Right cardiac atrium (tissue), 5 donors: ENCODE measurements at regions not wholly inside any gene's neighbourhood (a gene's known extent, or its start where the extent isn't known, plus 50 kb on each side); places are given as distances from the start of the nearest gene placed in this dataset.

Source experiments
- ATAC-seq, 2 donors: fragments of 200-7000 bp; cut with Tn5 transposase; one replicate each; pipeline versions ENCODE4 v1.8.0 to v1.9.1; 2020; ENCODE audit warnings: moderate library complexity in 2 of 2, mild to moderate bottlenecking in 1 of 2
- DNase-seq, 3 donors: peaks; one replicate each; pipeline ENCODE4 v3.0.0-alpha.2; 2020
- H3K27ac ChIP-seq: one replicate; pipeline ENCODE4 v1.5.1; 2013; ENCODE audit warnings: mild to moderate bottlenecking, low read length, control low read depth, moderate library complexity
- H3K27me3 ChIP-seq: one replicate; pipeline ENCODE4 v1.6.1; 2013; ENCODE audit not compliant: control insufficient read depth, insufficient read depth
- H3K4me1 ChIP-seq: one replicate; pipeline ENCODE4 v1.6.1; 2013; ENCODE audit warnings: low read length; ENCODE audit not compliant: control insufficient read depth, insufficient read depth
- H3K4me3 ChIP-seq: one replicate; pipeline ENCODE4 v1.5.1; 2013; ENCODE audit warnings: low read length, control low read depth
- H3K9me3 ChIP-seq: one replicate; pipeline ENCODE4 v1.6.1; 2013; ENCODE audit warnings: low read length; ENCODE audit not compliant: control insufficient read depth
- WGBS: extraction: QIAGEN DNeasy Blood & Tissue Kit; methylation state at CpG from one replicate; pipeline ENCODE4 v1.1.7; 2013; 5-methylcytosine and 5-hydroxymethylcytosine counted together
- intact Hi-C, 4 donors: fragments of 100-400 bp; cut with DNase I; formaldehyde crosslinking; loops; one replicate each; pipeline versions ENCODE4 v1.11.0 to v1.14.0; 2022 to 2023
- donor health status: healthy with polysubstance abuse.
- donor health status: DM: no; HTN: yes; CAD: no.
- donor health status: DM: no; HTN: no; CAD: no.
- donor health status: DM: no; HTN: yes; CAD: no; lungs with severe emphysema.
- donor health status: DM: yes; HTN: yes; CAD: no.

- ATAC-seq (no peak), DNase-seq (no peak)
- no peaks in the 10 kb centered on the region for H3K27me3 ChIP-seq
- H3K9me3 ChIP-seq: no peaks in the 10 kb centered on the region
- H3K27ac ChIP-seq: no peak overlapping the region
- intact Hi-C loops: no loop called here
- H3K4me3 ChIP-seq: no peak overlapping the region
- no peaks in the 10 kb centered on the region for H3K4me1 ChIP-seq
These were observed 594.6 kb downstream of the COL12A1 start for GRCh38 chr6:74611220-74611619.

GRCh38 chr6:74610352-74610751, 595.5 kb downstream of the COL12A1 start:
- Histone ChIP-seq H3K27me3 (no peaks in the 10 kb centered on the region), H3K27ac (no peak overlapping the region), H3K4me1 (no peaks in the 10 kb centered on the region), H3K9me3 (no peaks in the 10 kb centered on the region), H3K4me3 (no peak overlapping the region)
- WGBS: 91% methylated on average over 1 of the region's 1 CpG
- DNase-seq (no peak), ATAC-seq (no peak)
- intact Hi-C loops: no loop called here

- no peaks in the 10 kb centered on the region for H3K27me3 ChIP-seq
- WGBS: 49% methylated on average over 1 of the region's 1 CpG
- H3K4me3 ChIP-seq: no peak overlapping the region
- no peaks in the 10 kb centered on the region for H3K9me3 ChIP-seq
- no peak overlapping the region for H3K27ac ChIP-seq
- H3K4me1 ChIP-seq: no peaks in the 10 kb centered on the region
- DNase-seq (no peak), ATAC-seq (no peak)
- intact Hi-C loops: no loop called here
These were observed 596.0 kb downstream of the COL12A1 start for GRCh38 chr6:74609871-74610270.

- no peaks in the 10 kb centered on the region for H3K27me3 ChIP-seq
- intact Hi-C loops: no loop called here
These were observed 597.9 kb downstream of the COL12A1 start for GRCh38 chr6:74607934-74608333.

GRCh38 chr6:74607468-74607867, 598.4 kb downstream of the COL12A1 start:
- intact Hi-C loops: no loop called here
- no peak for DNase-seq
- Histone ChIP-seq H3K27me3 (no peaks in the 10 kb centered on the region), H3K27ac (no peak overlapping the region), H3K4me3 (no peak overlapping the region), H3K9me3 (no peaks in the 10 kb centered on the region), H3K4me1 (no peaks in the 10 kb centered on the region)
- ATAC-seq: no peak
- WGBS: 91% methylated on average over 1 of the region's 1 CpG

More at GRCh38 chr6:74607934-74608333, 597.9 kb downstream of the COL12A1 start:
- Histone ChIP-seq H3K9me3 (no peaks in the 10 kb centered on the region), H3K4me3 (no peak overlapping the region), H3K27ac (no peak overlapping the region), H3K4me1 (no peaks in the 10 kb centered on the region)
- DNase-seq (no peak), ATAC-seq (no peak)
- 61% methylated on average over 3 of the region's 3 CpGs for WGBS

- no peaks in the 10 kb centered on the region for H3K27me3 ChIP-seq
- H3K27ac ChIP-seq: no peak overlapping the region
- ATAC-seq (peak; percentile 90 to 91), DNase-seq (peak in 1 of 3 donors; percentile 22)
- H3K4me1 ChIP-seq: no peaks in the 10 kb centered on the region
- H3K9me3 ChIP-seq: no peaks in the 10 kb centered on the region
- intact Hi-C loops: no loop called here
- WGBS: 36% methylated on average over 3 of the region's 3 CpGs
- H3K4me3 ChIP-seq: no peak overlapping the region
These were observed 599.2 kb downstream of the COL12A1 start for GRCh38 chr6:74606582-74607071.

- H3K4me1 ChIP-seq: no peaks in the 10 kb centered on the region
These were observed 599.8 kb downstream of the COL12A1 start for GRCh38 chr6:74605922-74606581.

GRCh38 chr6:74604279-74604678, 601.6 kb downstream of the COL12A1 start:
- DNase-seq (no peak), ATAC-seq (no peak)
- no peaks in the 10 kb centered on the region for H3K9me3 ChIP-seq
- H3K4me3 ChIP-seq: no peak overlapping the region
- 80% methylated on average over 3 of the region's 3 CpGs for WGBS
- no peaks in the 10 kb centered on the region for H3K4me1 ChIP-seq
- H3K27ac ChIP-seq: no peak overlapping the region
- intact Hi-C loops: no loop called here
- H3K27me3 ChIP-seq: no peaks in the 10 kb centered on the region

More at GRCh38 chr6:74605922-74606581, 599.8 kb downstream of the COL12A1 start:
- Histone ChIP-seq H3K9me3 (no peaks in the 10 kb centered on the region), H3K27me3 (no peaks in the 10 kb centered on the region), H3K4me3 (no peak overlapping the region), H3K27ac (no peak overlapping the region)
- 86% methylated on average over 3 of the region's 3 CpGs for WGBS
- intact Hi-C loops: no loop called here
- DNase-seq: no peak
- ATAC-seq: no peak

- DNase-seq (no peak), ATAC-seq (no peak)
- intact Hi-C loops: no loop called here
- Histone ChIP-seq H3K4me3 (no peak overlapping the region), H3K9me3 (no peaks in the 10 kb centered on the region), H3K4me1 (no peaks in the 10 kb centered on the region), H3K27ac (no peak overlapping the region), H3K27me3 (no peaks in the 10 kb centered on the region)
- 78% methylated on average over 2 of the region's 2 CpGs for WGBS
These were observed 602.4 kb downstream of the COL12A1 start for GRCh38 chr6:74603322-74604076.

GRCh38 chr6:74602206-74602605, 603.6 kb downstream of the COL12A1 start:
- H3K9me3 ChIP-seq: no peaks in the 10 kb centered on the region
- WGBS: 95% methylated on average over 3 of the region's 3 CpGs
- H3K4me1 ChIP-seq: no peaks in the 10 kb centered on the region
- intact Hi-C loops: no loop called here
- DNase-seq (no peak), ATAC-seq (no peak)
- H3K27ac ChIP-seq: no peak overlapping the region
- no peak overlapping the region for H3K4me3 ChIP-seq
- H3K27me3 ChIP-seq: no peaks in the 10 kb centered on the region

GRCh38 chr6:74598462-74599393, 607.1 kb downstream of the COL12A1 start:
- DNase-seq (no peak), ATAC-seq (no peak)
- no peak overlapping the region for H3K4me3 ChIP-seq
- H3K27ac ChIP-seq: no peak overlapping the region
- H3K27me3 ChIP-seq: no peaks in the 10 kb centered on the region
- intact Hi-C loops: no loop called here
- no peaks in the 10 kb centered on the region for H3K4me1 ChIP-seq
- no peaks in the 10 kb centered on the region for H3K9me3 ChIP-seq
- WGBS: 81% methylated on average over 3 of the region's 3 CpGs
